EL (cell line): ENCODE measurements at regions not wholly inside any gene's neighbourhood (a gene's known extent, or its start where the extent isn't known, plus 50 kb on each side); places are given as distances from the start of the nearest gene placed in this dataset.
"Not testable (repeated sequence)": the region's sequence is repeated elsewhere in the genome, so short reads cannot be mapped to it uniquely, and the experiment has no call there.

Experiments
- DNase-seq: peaks from one replicate; pipeline ENCODE4 v3.0.0-alpha.2; 2016

- no peak for DNase-seq
Measured at GRCh38 chr3:174547801-174548435, 311.2 kb upstream of the NAALADL2 start.

DNA sequence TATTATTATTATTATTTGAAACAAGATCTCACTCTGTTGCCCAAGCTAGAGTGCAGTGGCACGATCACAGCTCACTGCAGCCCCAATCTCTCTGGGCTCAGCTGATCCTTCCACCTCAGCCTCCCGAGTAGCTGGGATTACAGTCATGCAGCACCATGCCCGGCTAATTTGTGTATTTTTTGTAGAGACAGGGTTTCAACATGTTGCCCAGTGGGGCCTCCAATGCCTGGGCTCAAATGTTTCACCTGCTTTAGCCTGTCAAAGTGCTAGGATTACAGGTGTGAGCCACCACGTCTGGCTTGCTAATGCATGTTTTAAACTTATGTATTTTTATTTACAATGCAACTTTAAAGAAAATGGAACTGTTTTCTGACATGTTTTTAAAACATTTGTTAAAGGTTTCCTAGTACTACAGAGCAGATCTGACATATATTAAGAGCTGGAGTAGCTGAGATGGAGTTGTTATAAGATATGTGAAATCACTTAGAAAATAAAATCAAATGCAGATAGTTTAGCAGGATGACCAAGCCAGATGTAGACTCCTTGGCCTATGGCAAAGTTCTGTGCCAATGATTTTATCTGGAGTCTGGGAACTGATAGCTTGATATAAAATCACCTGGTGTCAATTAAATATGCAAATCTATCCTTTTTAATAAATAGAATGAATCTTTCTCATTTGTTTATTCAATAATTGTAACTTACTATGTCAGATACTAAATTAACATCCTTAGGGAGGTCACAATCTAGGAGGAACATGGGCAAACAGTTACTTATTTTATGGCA lies 310.1 kb upstream of the NAALADL2 start:
- DNase-seq: no peak

GRCh38 chr3:174581558-174581957 lies 277.6 kb upstream of the NAALADL2 start:
- DNase-seq: peak; percentile 6

DNA sequence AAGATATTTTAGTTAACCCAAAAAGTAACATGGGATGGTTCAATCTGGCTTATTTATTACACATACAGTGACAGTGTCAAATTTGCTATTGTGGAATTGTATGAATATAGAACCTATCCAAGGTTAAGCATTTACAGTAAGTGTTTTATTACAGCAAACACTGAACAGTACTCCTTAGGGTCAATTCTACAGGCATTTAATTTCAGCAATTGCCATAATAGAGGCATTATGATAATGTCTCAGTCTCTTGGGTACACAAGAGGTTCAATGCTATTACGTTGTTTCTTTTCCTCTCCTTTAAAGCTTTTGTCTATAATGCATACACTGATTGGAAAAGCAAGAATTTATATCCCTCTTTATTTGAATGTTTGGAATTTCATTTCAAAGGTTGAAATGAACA lies 275.7 kb upstream of the NAALADL2 start:
- DNase-seq: no peak

GRCh38 chr3:174587137-174587536 lies 272.0 kb upstream of the NAALADL2 start:
- not testable (repeated sequence) for DNase-seq

- no peak for DNase-seq
Measured at GRCh38 chr3:174596447-174596982, 262.6 kb upstream of the NAALADL2 start.

- DNase-seq: no peak
Measured at GRCh38 chr3:174598885-174599439, 260.2 kb upstream of the NAALADL2 start.

- no peak for DNase-seq
Measured at GRCh38 chr3:174613173-174613572, 246.0 kb upstream of the NAALADL2 start.

DNA sequence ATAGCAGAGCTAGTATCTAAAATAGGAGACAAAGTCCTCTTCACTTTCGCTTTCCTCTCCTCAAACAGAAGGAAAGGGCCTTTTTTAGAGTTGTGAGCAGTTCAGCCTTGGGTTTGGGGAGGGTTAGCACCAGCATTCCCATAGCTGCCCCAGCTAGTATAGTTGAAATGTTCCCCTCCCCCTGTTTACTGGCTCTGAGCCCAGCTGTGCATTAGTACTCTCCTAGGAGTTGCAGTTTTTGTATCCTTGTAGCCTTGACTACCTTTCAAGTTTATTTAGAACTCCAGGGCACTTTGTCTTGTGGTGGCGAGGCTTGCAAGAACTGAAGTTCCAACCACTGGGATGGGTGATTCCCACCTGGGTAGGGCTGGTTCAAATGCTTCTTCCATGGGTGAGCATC lies 245.1 kb upstream of the NAALADL2 start:
- no peak for DNase-seq

- no peak for DNase-seq
Measured at GRCh38 chr3:174618368-174619080, 240.6 kb upstream of the NAALADL2 start.

DNA sequence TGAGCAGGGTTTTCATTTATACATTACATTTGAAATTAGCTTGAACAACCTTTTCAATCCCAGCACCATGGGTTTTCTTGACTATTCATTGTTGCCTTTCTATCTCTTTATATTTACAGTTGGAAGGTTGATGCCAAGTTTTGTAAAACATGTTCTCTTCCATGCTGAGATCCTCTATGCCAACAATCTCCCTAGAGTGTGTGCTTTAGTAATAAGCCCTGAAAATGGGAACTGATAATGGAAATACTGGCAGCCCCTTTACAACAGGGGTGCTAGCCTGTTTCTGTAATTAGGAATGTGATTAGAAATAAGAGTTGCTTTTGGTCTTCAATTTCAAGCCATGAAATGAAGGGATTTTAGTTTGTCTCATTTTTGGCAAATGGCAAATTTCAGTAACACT lies 239.9 kb upstream of the NAALADL2 start:
- no peak for DNase-seq

DNA sequence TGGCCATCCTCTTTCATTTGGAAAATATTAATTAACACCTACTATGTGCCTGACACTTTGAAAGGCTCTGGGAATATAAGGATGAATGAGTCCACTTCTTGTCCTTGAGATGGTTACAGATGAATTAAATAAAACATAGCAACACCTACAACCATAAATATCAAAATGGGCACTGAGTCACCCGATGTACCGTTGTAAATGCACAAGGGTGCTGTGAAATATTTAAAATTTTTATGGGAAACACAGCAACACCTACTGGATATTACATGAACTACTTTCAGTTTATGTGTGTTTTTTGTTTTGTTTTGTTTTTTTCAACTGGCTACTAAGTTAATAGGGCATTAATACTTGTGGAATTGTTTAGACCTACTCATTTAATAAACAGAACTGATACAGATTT lies 239.0 kb upstream of the NAALADL2 start:
- peak; percentile 17 for DNase-seq

DNA sequence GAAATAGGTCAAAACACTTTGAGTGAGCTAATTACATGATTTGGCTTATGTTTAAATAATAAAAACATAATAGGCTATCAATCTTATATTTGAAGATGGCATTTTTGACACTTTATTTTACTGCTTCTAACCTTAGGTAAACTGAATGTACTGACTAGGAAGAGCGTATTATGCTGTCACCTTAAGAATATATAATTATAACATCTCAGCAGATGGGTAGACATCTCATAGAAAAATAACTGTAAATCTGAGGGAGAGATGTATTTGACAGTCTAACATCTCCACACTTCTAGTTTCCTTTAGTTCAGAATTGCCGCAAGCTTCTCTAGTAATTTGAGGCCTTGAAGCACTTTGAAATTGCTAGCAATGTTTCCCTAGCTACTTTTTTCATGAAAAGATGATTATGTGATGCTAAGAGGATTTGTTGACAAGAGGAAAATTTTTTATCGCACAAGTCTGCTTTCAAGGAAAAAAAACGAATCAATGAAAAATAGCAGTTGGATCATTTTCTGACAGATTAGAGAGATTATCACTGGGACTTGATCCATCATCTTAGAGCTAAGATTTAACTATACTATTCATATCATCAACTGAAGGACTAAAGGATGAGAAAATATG lies 238.2 kb upstream of the NAALADL2 start:
- no peak for DNase-seq

DNA sequence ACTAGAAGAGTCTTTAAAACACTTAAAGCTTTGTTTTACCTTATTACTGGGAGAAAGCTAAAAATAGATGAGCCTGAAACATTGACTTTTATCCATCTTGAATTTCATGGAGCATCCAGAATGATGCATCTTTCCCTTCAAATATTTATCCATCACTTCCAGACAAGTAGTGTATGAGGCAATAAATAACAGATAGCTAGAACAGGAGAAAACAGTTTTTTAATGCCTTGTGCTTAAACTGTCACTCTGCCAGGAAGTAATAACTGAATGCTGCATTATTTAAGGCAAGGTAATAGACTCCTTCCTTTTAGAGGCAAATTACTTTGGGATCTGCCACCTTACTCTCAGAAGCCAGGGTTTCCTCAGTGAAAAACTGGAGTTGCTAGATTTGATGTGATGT lies 225.8 kb upstream of the NAALADL2 start:
- no peak for DNase-seq

DNA sequence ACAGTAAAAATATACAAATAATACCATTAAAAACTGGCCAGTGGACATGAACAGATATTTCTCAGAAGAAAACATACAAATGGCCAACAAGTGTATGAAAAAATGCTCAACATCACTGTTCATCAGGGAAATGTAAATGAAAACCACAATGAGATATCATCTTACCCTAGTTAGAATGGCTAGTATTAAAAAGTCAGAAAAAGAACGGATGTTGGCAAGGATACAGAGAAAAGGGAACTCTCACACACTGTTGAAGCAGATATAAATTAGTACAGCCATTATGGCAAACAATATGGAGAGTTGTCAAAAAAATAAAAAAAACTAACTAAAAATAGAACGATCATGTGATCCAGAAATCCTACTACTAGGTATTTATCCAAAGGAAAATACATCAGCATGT lies 222.7 kb upstream of the NAALADL2 start:
- no peak for DNase-seq

- DNase-seq: no peak
Measured at GRCh38 chr3:174639406-174639805, 219.7 kb upstream of the NAALADL2 start.

GRCh38 chr3:174639970-174640369 lies 219.2 kb upstream of the NAALADL2 start:
- no peak for DNase-seq

DNA sequence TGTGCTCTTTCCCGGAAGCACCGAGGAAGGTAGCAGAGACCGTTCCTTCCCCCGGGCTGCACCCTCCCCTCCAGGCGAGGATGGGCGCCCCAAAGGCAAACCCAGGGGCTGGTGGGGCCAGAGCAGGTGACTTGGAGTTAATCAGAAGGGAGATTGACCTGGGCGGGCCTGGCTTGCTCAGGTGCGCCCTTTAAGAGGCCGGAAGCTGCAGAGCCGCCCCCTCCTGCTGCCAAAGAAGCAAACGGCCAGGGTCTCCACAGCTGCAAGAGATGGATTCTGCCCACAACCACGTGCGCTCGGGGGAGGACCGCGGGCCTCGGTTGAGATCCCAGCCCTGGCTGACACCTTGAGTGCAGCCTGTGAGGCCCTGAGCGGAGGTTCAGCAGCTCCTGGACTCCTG lies 218.2 kb upstream of the NAALADL2 start:
- no peak for DNase-seq

GRCh38 chr3:174644287-174644686 lies 214.8 kb upstream of the NAALADL2 start:
- DNase-seq: no peak

- no peak for DNase-seq
Measured at GRCh38 chr3:174651951-174652350, 207.2 kb upstream of the NAALADL2 start.

DNA sequence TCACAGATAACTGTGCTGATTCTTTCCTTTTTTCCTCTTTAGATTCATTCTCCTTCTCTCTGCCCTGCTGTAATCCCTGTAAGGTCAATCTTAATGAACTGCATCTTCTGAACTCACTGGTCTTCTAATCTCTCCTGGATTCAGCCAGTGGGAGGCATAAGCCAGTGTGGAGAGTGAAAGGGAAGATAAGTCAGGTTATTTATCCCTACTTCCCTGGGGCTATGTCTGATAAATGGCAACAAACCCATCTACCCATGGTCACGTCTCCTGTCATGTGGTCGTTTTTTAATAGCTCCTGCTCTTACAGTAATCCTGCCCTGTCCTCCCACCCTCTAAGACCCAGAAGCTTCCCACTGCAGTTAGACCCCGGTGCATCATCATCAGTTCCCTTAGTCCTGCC lies 199.6 kb upstream of the NAALADL2 start:
- DNase-seq: no peak

- DNase-seq: no peak
Measured at GRCh38 chr3:174662653-174663052, 196.5 kb upstream of the NAALADL2 start.

GRCh38 chr3:174667386-174667785 lies 191.7 kb upstream of the NAALADL2 start:
- DNase-seq: no peak
